HCEC 1CT (cell line): ENCODE measurements at regions not wholly inside any gene's neighbourhood (a gene's known extent, or its start where the extent isn't known, plus 50 kb on each side); places are given as distances from the start of the nearest gene placed in this dataset.
"Not testable (repeated sequence)": the region's sequence is repeated elsewhere in the genome, so short reads cannot be mapped to it uniquely, and the experiment has no call there.

Experiments used
- DNase-seq: peaks from one replicate; pipeline ENCODE4 v3.0.0-alpha.2; 2017

- no peak for DNase-seq
These were observed 169.7 kb downstream of the BUB3 start for GRCh38 chr10:123323884-123324283.

DNA sequence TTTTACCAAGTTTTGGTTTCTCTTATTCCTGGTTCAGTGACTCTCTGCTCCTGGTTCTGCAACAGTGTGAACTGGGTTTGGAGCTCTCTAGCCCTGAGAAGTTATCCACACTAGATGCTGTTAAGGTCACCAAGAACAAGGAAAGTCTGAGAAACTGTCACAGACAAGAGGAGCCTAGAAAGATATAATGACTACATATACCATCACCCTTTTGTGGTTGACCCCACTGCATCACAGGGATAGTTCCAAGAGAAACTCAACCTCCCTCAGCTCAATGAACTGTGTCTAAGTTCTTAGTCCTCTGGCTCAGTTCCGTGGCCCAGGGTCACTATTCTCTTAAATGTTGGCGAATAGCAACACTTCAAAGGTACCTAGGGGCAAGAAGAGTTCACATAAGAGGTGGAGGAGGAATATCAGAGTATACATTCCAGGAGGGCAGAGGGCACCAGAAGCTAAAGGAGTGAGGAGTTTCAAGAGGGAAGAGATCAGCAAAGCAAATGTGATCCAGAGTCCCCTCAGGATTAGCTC, 171.5 kb downstream of the BUB3 start:
- DNase-seq: no peak

DNA sequence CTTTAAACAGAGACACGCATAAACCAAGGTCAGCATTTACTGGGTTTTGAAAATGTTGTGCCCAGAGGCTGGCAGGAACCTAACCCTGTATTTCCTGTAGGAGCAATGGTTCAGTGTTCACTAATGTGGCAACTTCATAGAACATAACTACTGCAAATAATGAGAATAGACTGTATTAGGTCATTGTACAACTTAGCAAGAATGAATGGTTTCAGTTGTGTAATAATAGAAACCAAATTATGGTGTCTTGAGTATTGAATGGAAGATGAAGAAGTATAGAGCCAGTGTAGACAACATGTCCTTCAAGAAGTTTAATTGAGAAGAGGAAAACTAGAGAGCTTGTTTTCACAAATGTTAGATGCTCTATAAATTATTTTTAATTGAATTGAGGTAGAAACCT, 172.5 kb downstream of the BUB3 start:
- no peak for DNase-seq

DNA sequence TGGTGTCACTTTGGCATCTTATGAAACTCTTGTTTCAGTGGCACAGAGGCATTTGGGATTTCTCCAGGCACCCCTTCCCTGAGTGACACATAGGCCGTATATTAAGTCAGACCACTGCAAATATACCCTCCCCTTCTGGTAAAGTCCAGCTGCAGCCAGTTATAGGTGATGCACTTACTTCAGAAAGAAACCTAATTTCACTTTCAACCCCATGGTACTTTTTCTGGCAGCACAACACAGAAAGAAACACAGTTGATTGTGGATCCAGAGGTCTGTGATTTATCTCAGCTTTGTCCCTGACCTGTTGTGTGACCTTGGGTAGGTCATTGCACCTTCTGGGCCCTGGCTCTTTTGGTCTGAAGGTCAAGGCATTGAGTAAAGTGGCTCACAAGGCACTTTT, 173.2 kb downstream of the BUB3 start:
- DNase-seq: no peak

GRCh38 chr10:123327896-123328295, 173.7 kb downstream of the BUB3 start:
- DNase-seq: no peak

GRCh38 chr10:123331438-123331837, 177.2 kb downstream of the BUB3 start:
- no peak for DNase-seq

- no peak for DNase-seq
These were observed 192.4 kb downstream of the BUB3 start for GRCh38 chr10:123346581-123346980.

DNA sequence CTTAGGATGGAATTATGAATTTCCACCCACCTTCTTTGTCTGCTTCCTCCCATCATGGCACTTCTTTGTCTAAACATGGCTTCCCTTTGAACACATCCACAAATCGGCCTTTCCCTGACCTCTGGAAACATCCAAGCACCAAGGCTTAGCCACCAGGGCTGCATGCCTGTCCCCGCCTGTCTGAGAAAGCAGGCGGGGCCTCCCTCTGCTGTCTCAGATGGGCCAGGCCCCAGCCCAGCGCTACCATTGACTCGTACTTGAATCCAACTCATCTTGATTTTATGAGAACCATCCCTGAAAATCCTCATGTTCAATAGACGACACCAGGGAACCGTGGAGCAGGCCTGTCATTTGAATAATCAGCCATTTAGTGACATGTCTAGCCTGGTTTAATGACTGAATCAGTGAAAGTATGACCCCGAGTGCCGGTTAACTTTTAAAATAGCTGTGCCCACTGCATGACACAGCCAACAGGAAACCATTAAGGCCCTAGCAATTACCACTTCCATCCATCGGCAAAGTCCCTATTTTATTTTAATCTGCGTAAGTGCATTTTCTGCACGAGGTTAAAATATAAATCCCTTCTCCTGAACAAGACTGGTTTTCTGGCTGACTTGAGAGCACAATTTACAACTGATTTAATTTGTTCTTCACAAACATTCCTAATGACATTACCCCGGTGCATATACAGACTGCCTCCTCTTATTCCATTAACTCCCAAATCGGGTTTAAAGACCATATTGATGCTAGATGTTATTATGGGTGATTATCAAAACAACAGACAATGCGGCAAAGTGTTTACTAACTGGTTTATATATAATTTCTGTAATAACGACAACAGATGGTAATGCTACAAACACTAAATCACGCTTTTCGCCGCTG, 194.7 kb downstream of the BUB3 start:
- DNase-seq: no peak

- DNase-seq: no peak
These were observed 197.5 kb downstream of the BUB3 start for GRCh38 chr10:123351715-123352114.

- DNase-seq: no peak
These were observed 200.3 kb downstream of the BUB3 start for GRCh38 chr10:123354521-123354920.

GRCh38 chr10:123355748-123356481, 201.7 kb downstream of the BUB3 start:
- no peak for DNase-seq

GRCh38 chr10:123356799-123357198, 202.6 kb downstream of the BUB3 start:
- no peak for DNase-seq

DNA sequence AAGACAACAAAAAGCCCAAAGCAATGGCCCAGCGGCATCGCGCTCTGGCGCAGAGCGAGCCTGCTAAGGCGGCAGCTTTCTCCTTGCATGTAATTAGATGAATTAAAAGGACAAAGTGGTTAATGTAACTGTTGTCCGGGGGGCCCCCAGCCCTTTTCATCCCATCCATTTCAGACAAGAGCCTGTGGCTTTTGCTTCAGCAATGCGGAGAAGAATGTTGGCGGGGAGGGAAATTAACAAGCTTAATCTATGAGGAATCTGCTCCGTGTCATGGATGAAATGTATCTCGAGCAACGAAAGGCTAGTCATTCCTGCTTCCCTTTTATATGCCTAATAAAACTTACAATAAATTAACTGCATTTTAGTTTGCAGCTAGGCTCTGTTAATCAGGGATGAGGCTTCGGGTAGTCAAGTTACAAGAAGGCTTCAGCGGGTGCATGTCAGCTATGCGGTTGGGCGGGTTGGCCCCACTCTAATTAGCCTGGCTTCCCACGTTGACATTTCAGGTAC, 203.3 kb downstream of the BUB3 start:
- no peak for DNase-seq

DNA sequence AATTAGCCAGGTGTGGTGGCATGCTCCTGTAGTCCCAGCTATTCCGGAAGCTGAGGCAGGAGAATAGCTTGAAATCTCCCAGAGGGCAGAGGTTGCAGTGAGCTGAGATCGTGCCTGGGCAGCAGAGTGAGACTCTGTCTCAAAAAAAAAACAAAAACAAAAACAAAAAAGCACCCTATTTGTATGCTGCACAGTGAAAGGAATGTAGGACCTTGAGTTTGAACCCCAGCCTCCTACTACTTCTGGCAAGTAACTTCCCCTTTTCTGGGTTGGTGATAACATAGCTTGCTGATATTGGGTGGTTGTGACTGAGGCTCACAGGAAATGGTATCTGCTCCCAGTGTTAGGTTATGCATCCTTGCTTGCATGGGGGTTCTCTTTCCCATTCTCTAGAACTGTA, 205.3 kb downstream of the BUB3 start:
- no peak for DNase-seq

DNA sequence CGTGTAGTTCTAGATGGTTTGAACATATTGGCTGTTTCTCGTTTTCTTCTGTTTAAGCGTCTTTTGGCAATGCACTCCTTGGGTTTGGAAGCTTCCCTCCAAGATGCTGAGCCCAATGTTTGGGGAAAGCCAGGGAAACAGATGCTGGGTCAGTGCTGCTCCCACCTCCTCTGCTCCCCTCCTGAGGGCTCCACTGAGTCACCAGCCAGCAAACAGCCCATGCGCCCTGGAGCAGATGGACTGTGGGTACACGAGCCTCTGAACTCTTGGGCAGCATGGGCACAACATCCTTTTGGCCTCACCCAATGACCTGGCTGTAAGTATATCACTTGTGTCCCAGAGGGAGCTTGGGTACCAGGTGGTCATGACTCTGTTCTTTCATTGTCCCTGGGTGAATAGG, 207.6 kb downstream of the BUB3 start:
- DNase-seq: no peak

GRCh38 chr10:123367195-123367594, 213.0 kb downstream of the BUB3 start:
- DNase-seq: no peak

GRCh38 chr10:123371626-123372025, 217.4 kb downstream of the BUB3 start:
- not testable (repeated sequence) for DNase-seq

- DNase-seq: no peak
These were observed 219.4 kb downstream of the BUB3 start for GRCh38 chr10:123373591-123373990.

DNA sequence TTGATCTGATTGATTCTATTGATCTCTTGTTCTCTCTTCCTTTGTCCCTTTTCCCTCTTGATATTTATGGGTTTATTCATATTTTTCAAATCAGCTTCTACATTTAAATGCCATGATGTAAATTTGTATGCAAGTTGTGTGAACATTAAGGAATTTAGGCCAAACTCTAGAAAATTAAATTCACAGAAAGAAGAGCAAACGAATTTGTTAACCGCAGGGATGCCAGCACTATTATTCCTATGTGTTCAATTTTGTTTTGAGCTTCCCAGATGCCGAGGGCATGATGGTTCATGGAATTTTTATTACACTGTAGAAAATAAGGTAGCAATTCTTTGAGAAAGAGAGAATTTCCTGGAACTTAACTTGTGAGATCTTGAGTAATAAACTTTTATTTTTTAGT, 220.9 kb downstream of the BUB3 start:
- DNase-seq: no peak

GRCh38 chr10:123375738-123376137, 221.5 kb downstream of the BUB3 start:
- DNase-seq: no peak

DNA sequence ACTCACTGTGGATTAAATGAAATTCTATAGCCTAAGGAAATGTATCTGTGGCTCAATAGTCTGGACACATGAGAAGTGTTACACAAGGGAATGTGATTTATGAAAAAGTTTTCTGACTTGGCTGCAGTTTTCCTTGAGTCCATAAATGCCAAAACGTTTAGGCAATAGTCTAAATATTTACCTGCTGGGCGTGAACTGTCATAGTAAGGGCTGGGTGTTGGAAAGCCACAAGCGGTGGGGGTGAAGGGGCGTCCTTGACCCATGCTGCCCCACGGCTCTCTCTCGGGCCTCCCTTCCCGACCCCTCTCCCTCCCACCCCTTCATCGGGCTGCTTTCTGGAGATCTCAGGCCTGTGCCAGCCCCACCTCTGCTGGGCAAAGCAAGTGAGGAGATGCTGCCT, 223.7 kb downstream of the BUB3 start:
- DNase-seq: no peak

GRCh38 chr10:123378302-123378701, 224.1 kb downstream of the BUB3 start:
- DNase-seq: no peak

DNA sequence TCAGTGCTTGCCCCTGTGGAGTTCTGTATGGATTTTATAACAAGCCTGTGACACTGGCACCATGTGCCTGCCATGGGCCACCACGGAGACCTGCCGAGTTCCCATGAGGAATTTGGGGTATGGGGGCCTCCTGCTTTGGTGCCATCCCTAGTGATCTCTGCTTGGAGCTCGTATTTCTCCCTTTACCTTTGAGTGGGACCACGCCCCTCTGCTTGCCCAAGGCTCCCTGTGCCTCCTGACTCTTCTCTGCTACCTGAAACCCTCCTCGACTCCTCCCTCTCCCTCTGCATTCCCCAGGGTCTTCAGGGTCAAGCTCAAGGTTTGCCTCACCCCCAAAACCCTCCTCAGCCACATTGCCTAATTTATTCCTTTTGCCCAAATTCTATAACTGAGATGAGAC, 225.0 kb downstream of the BUB3 start:
- DNase-seq: no peak
